ENCODE measurements at regions not wholly inside any gene's neighbourhood (a gene's known extent, or its start where the extent isn't known, plus 50 kb on each side); places are given as distances from the start of the nearest gene placed in this dataset.

- TF ChIP-seq GATA2 (IDR thresholded peaks at IDR 0.05; ENCODE audit: low read depth, low read length) = no peak
- TF ChIP-seq GATA3 (IDR thresholded peaks at IDR 0.05; ENCODE audit: low read depth, low read length) = no peak
Observed at GRCh38 chr3:118089563-118089962, 945.1 kb downstream of the IGSF11 start.
